Panc1 (cell line): ENCODE measurements at regions not wholly inside any gene's neighbourhood (a gene's known extent, or its start where the extent isn't known, plus 50 kb on each side); places are given as distances from the start of the nearest gene placed in this dataset.

Experiments
- ATAC-seq: fragments of 200-7000 bp; cut with Tn5 transposase; 2 replicates; pipeline ENCODE4 v1.9.1; 2020; ENCODE audit warnings: mild to moderate bottlenecking, moderate library complexity
- BruUV-seq: library from RNA; stranded (reverse); fragments of 400-500 nt; replicated peaks from 2 replicates; lab custom pipeline; 2021; lab: Mats Ljungman, UMichigan
- CTCF ChIA-PET: fragments of 300-600 bp; sonication (Branson Sonifier 250); formaldehyde crosslinking; loops from one replicate; lab custom pipeline; 2022; ENCODE audit warnings: antibody characterized with exemption; lab: Charles Lee
- POLR2A ChIA-PET: fragments of 300-600 bp; sonication (Branson Sonifier 250); formaldehyde crosslinking; loops from one replicate; lab custom pipeline; 2022; ENCODE audit warnings: antibody characterized with exemption; lab: Charles Lee
- DNase-seq: peaks from one replicate; pipeline ENCODE4 v3.0.0-alpha.2; 2010; ENCODE audit warnings: low read depth, low spot score
- H3K27ac ChIP-seq: 2 replicates; pipeline ENCODE4 v1.5.1; 2011; ENCODE audit warnings: mild to moderate bottlenecking, low read length, inconsistent platforms
- H3K27me3 ChIP-seq: fragments of 200-500 bp; sonication (Bioruptor generic); 2 replicates; pipeline ENCODE4 v1.6.0; 2014; ENCODE audit warnings: low read length, inconsistent platforms; ENCODE audit not compliant: control insufficient read depth, insufficient read depth
- H3K36me3 ChIP-seq: fragments of 200-500 bp; sonication (Bioruptor generic); 2 replicates; pipeline ENCODE4 v1.5.1; 2014; ENCODE audit warnings: inconsistent platforms, mild to moderate bottlenecking, low read length, moderate library complexity; ENCODE audit not compliant: control insufficient read depth, insufficient read depth
- H3K4me1 ChIP-seq: 2 replicates; pipeline ENCODE4 v1.5.1; 2011; ENCODE audit warnings: inconsistent platforms, mild to moderate bottlenecking, low read length, moderate library complexity; ENCODE audit not compliant: control insufficient read depth, insufficient read depth
- H3K4me3 ChIP-seq, 2 experiments: 2 replicates each; pipeline ENCODE4 v1.5.1; 2011 to 2012; ENCODE audit warnings: low read depth in 2 of 2, low read length in 2 of 2, mild to moderate bottlenecking in 2 of 2, inconsistent platforms in 1 of 2, moderate library complexity in 1 of 2
- H3K9me3 ChIP-seq: fragments of 200-500 bp; sonication (Bioruptor generic); 2 replicates; pipeline ENCODE4 v1.5.1; 2014; ENCODE audit warnings: low read depth, mild to moderate bottlenecking, inconsistent platforms, low read length, moderate library complexity; ENCODE audit not compliant: control insufficient read depth, insufficient read depth
- CTCF ChIP-seq: fragments of 450-650 bp; IDR thresholded peaks from 2 replicates; pipeline ENCODE4 v1.5.1; 2017; ENCODE audit warnings: mild to moderate bottlenecking
- POLR2AphosphoS5 ChIP-seq: IDR thresholded peaks from 2 replicates; pipeline ENCODE4 v1.6.1; 2012; ENCODE audit warnings: mild to moderate bottlenecking, low read depth, low read length, moderate library complexity
- REST ChIP-seq, 2 experiments: IDR thresholded peaks; 2 replicates each; pipeline ENCODE4 v1.6.1; 2011 to 2012; ENCODE audit warnings: low read depth in 2 of 2, control low read depth in 1 of 2, low read length in 1 of 2, mild to moderate bottlenecking in 1 of 2, moderate library complexity in 1 of 2; ENCODE audit not compliant: insufficient read depth in 1 of 2
- SIN3A ChIP-seq: IDR thresholded peaks from 2 replicates; pipeline ENCODE4 v1.6.1; 2012; ENCODE audit warnings: low read depth, mild to moderate bottlenecking, low read length, moderate library complexity, borderline replicate concordance; ENCODE audit not compliant: insufficient read depth
- TCF7L2 ChIP-seq: IDR thresholded peaks from 2 replicates; pipeline ENCODE4 v1.6.1; 2011; ENCODE audit warnings: mild to moderate bottlenecking, low read depth, low read length, inconsistent platforms
- in situ Hi-C: cut with HindIII; loops from 2 replicates; pipeline ENCODE4 v1.10.0; 2016; ENCODE audit warnings: low sequenced_read_pairs, low pct_unique_long_range_greater_than_20kb
- intact Hi-C: fragments of 100-400 bp; cut with micrococcal nuclease; formaldehyde crosslinking; loops from one replicate; pipeline ENCODE4 v1.10.0; 2022; ENCODE audit not compliant: unreplicated experiment

GRCh38 chr3:14278799-14279625, 100.4 kb downstream of the LSM3 start:
- ATAC-seq = peak; percentile 29
- in situ Hi-C loops (no loop called here), intact Hi-C loops (no loop called here)
- peak overlapping the region; percentile 51 for H3K27ac ChIP-seq
- no peak overlapping the region for H3K4me3 ChIP-seq
- BruUV-seq = no TSS peak
- POLR2A ChIA-PET = no interaction called here
- H3K4me1 ChIP-seq = peaks cover 12% of the 10 kb centered on the region
- H3K9me3 ChIP-seq = no peaks in the 10 kb centered on the region
- CTCF ChIA-PET = interaction anchor here (0.6 to 1.1 kb wide), 2 partner anchors 76 to 98 kb away, joined by 3 read pairs; no protein-coding TSS in a partner anchor
- DNase-seq = no peak
- H3K27me3 ChIP-seq = no peaks in the 10 kb centered on the region
- no peaks in the 10 kb centered on the region for H3K36me3 ChIP-seq
- TF ChIP-seq REST (IDR thresholded peaks at IDR 0.05; ENCODE audit: insufficient read depth in 1 of 2, low read depth in 2 of 2, low read length in 1 of 2) (no peak), SIN3A (no peak), CTCF (no peak), POLR2AphosphoS5 (no peak), TCF7L2 (no peak)

GRCh38 chr3:14279626-14280061, 101.0 kb downstream of the LSM3 start:
- ATAC-seq (no peak), DNase-seq (no peak)
- no peaks in the 10 kb centered on the region for H3K27me3 ChIP-seq
- no peaks in the 10 kb centered on the region for H3K36me3 ChIP-seq
- H3K9me3 ChIP-seq = no peaks in the 10 kb centered on the region
- TF ChIP-seq REST (IDR thresholded peaks at IDR 0.05; ENCODE audit: insufficient read depth in 1 of 2, low read depth in 2 of 2, low read length in 1 of 2) (no peak), POLR2AphosphoS5 (no peak), TCF7L2 (no peak), CTCF (no peak), SIN3A (no peak)
- peaks cover 9% of the 10 kb centered on the region; the same call in 1 of the 2 replicates for H3K4me1 ChIP-seq
- POLR2A ChIA-PET = no interaction called here
- intact Hi-C loops = no loop called here
- H3K27ac ChIP-seq = no peak overlapping the region
- BruUV-seq = no TSS peak
- CTCF ChIA-PET = interaction anchor here (0.6 to 1.1 kb wide), 2 partner anchors 76 to 97 kb away, joined by 3 read pairs; no protein-coding TSS in a partner anchor
- in situ Hi-C loops = no loop called here
- H3K4me3 ChIP-seq = no peak overlapping the region
